CD4-positive, alpha-beta T cell treated with Interleukin-17A for 1 hour (primary cell): ENCODE measurements at regions not wholly inside any gene's neighbourhood (a gene's known extent, or its start where the extent isn't known, plus 50 kb on each side); places are given as distances from the start of the nearest gene placed in this dataset.
"Not testable (repeated sequence)": the region's sequence is repeated elsewhere in the genome, so short reads cannot be mapped to it uniquely, and the experiment has no call there.

Source experiments
- DNase-seq: peaks from one replicate; pipeline ENCODE4 v3.0.0-alpha.2; 2020

GRCh38 chr2:186306754-186307153, 179.3 kb upstream of the ZC3H15 start:
- DNase-seq, result no peak

DNA sequence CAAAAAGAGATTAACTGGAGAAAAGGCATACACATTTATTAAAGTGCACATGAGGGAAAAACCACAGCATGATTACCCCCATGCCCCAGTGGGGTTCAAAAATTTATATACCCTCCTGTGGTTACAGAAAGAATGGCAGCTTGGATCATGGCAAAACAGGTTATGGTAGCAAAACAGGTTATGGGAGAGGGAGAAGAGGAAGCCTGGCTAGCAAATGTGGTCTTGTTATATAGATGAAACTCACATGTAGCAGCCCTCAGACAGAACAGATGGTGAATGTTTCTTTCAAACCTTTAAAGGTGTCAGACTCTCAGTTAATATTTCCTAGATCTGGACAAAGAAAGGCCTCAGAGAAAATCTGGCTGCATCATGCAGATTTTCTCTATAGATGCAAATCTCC, 178.2 kb upstream of the ZC3H15 start:
- no peak for DNase-seq

DNA sequence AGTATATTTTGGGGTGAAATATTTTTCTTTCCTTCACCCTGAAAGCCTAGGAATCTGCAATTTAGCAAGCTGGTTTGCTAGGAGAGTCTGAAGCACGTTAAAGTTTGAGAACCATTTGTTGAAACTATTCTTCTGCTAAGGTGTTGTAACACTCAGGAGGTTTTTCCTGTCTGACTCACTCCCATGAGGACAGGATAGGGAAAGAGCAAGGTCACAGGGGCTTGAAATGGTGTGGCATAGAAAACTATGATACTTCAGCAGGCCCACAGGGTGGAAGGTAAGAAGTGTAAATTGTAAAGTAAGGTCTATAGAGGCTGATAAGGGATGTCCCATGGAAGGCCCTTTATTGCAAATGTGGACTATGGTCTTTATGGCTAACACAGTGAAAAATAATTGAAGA, 177.7 kb upstream of the ZC3H15 start:
- DNase-seq, result no peak

DNA sequence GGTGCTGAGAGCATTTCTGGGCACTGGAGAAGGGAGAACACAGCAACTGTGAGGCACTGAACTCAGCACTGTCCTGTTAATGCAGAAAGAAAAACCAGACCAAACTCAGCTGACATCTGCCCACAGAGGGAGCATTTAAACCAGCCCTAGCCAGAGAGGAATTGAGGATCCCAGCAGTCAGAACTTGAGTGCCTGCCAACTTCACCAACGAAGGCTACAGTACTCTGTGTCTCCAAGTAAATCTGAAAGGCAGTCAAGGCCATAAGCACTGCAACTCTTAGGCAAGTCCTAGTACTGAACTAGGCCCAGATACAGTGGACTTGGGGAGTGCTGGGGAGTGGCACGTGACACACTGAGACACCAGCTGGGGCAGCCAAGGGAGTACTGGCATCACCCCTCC, 176.2 kb upstream of the ZC3H15 start:
- no peak for DNase-seq

DNA sequence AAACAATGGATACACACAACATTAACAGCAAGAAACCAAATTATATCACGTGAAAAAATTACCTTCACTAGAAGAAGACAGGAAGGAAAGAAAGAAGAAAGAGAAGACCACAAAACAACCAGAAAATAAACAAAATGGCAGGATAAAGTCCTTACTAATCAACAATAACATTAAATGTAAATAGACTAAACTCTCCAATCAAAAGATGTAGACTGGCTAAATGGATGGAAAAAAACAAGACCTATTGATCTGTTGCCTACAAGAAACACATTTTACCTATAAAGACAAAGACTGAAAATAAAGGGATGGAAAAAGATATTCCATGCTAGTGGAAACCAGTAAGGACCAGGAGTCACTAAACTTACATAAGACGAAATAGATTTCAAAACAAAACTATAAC, 167.0 kb upstream of the ZC3H15 start:
- DNase-seq, result no peak

DNA sequence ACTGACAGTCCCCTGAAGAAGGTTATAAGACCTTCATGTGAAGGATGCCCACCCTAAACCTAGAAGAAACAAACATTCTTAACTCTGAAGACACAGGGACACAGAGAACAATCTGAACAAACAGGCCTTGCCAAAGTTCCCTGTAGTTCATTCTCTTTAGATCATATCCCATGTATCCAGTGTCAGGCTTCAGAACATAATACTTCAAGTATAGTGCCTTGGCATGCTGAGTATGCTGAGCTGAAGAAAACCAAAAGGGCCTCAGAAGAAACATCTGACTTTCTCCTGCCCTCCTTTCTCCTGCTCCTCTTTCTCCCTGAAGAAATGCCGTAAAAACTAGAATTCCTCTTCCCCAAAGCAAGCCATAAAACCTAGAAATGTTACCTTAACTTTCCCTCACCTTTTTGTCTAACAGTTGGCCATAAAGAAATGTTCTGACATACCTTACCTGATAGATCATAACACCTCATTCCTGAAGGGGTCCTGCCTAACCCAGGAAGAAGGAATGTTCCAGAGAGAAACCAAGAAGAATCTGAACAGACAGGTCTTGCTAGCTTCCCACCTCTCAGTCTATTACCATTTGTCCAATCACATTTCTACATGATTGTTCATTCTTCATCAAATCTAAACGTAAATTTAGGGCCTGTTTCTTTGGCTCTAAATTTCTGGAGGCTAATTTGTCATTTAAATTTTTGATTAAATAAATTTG, 160.1 kb upstream of the ZC3H15 start:
- DNase-seq, result no peak

DNA sequence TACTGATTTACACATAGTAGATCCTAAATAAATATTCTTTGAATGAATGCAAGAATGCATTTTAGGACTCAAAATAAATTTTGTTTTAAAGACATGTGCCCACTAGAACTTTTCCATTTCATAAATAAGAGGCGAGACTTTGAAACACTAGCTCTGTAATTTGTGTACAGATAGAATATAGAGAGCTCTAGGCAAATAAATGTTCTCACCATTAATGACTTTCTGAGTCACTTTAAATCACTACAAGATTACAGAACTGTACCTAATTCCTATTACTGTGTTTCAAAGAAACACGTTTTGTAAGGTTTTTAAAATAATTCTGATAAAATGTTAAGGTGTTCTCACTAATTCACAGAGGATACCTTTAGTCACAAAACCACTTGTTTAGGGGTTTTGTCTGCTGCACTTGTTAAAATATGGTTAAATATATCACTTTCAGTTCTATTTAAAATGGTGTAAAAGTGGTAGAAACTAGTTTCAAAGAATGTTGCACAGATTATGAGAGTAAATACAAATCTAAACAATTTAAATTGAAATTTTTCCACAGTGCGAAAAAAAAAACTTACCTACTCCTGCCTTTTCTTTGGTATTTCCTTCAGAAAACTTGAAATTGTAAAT, 158.7 kb upstream of the ZC3H15 start:
- DNase-seq, result no peak

GRCh38 chr2:186328838-186329237, 157.2 kb upstream of the ZC3H15 start:
- DNase-seq, result no peak

GRCh38 chr2:186330050-186330449, 156.0 kb upstream of the ZC3H15 start:
- DNase-seq, result no peak

DNA sequence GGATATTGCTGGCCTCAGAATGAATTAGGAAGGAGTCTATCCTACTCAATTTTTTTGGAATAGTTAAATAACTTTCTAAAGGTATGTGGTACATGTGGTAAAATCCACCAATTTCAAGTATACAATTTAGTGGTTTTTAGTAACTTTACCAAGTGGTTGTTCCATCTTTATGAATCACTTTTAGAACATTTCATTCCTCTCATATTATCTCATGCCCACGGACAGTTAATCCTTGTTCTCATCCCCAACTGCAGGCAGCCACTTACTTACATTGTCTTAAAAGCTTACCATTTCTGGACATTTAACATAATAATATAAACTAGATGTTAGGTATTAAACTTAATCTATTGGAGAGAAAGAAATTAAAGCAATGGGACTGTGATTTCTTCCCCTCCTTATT, 146.3 kb upstream of the ZC3H15 start:
- no peak for DNase-seq

DNA sequence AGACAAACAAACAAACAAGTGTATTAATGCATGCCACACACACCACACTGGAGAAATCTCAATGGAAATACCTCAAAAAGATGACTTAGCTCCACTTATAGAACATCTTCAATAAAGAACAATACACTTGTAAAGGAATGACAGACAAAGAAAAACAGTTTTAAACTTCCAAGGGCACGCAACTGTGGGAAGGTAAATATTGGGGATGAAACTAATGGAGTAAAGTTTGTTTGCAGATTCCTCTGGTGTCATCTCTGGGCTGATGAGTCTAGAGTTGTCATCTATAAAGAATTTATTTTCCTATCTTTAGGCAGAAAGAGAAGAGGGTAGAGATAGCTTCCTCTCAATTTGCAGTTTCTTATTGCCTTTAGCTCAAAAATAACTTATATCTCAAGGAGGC, 144.0 kb upstream of the ZC3H15 start:
- no peak for DNase-seq

DNA sequence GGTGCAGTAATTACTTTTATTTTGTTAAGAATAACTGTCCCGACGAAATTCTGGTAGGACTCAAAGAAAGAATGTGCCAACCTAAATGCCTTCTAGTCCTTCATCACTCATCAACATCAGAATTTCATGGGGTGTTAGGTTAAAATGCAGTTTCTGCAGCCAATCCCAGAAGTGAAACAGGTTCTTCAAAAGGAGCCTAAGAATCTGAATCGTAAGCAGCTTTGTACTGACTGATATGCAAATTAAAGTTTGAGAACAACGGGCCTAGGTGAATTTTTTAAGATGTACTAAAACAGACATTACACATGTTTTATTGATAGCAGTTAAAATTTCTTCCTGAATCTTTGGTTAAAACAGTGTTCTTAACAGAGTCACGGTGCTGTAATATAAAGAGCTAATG, 140.3 kb upstream of the ZC3H15 start:
- DNase-seq, result no peak

- DNase-seq, result no peak
Observed at GRCh38 chr2:186346216-186346615, 139.8 kb upstream of the ZC3H15 start.

DNA sequence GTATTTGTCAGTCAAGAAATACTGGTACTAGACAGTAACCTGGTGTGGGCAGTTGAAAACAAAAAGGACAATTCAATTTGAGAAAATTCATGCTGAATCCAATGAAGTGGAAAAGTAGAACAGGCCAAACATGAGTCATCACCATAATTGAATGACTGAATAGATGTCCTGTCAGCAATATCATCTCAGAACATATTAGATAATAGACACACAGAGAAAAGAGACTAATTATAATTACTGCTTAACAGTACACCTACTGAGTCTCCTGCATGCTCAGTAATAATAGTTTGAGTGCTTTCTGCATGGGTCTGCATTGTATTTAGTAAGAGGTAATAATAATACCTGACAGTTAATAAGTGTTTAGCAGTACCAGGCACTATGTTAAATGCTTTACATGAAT, 138.6 kb upstream of the ZC3H15 start:
- DNase-seq, result no peak

- DNase-seq, result no peak
Observed at GRCh38 chr2:186348200-186348599, 137.9 kb upstream of the ZC3H15 start.

- no peak for DNase-seq
Observed at GRCh38 chr2:186349508-186349907, 136.6 kb upstream of the ZC3H15 start.

GRCh38 chr2:186354160-186354559, 131.9 kb upstream of the ZC3H15 start:
- DNase-seq, result not testable (repeated sequence)

- DNase-seq, result no peak
Observed at GRCh38 chr2:186365406-186365805, 120.7 kb upstream of the ZC3H15 start.

DNA sequence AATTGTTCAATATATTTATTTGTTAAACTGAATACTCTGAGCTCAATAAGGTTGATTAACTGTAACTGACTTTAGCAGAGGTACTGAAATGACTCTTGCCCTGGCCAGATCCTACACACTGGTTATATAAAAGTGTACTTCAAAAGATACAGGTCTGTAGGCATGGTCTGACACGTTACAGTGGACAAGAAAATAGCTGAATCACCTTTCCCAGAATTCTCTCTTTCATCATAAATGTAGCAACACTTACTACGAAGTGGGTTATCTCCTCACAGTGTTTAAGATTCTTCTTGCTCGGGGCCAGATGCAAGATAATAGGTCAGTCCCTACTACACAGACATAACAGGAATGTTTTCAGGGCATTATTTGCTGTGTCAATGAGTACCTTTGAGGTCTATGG, 107.0 kb upstream of the ZC3H15 start:
- no peak for DNase-seq

DNA sequence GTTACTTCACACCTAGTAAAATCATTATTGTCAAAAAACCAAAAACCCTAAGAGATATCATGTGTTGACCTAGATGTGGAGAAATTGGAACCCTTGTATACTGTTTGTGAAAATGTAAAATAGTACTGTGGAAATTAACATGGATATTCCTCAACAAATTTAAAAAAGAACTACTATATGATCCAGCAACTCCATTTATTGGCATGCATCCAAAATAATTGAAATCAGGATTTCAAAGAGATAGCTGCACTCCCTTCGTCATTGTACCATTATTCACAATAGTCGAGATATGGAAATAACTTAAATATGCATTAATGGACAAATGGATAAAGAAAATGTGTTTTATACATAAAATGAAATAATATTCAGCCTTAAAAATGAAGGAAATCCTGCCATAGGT, 105.3 kb upstream of the ZC3H15 start:
- DNase-seq, result no peak

GRCh38 chr2:186381573-186381972, 104.5 kb upstream of the ZC3H15 start:
- DNase-seq, result no peak

DNA sequence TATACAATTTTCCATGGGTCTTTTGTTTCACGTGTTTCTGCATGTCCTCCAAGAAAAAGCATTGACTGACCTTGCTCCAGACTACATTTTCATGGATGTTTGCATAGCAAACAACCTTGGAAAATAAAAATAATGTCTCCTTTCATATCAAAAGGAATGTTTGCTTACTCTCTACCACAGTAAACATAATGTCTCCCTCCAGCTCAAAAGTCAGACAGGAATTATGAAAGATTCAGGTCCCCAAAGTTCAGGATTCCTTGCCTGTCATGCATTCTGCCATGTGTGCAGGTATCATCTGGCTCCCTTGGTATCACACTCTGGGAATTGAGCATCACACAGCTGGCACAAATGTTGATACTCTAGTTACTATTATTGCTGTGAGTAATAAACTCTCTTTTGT, 103.1 kb upstream of the ZC3H15 start:
- DNase-seq, result no peak

GRCh38 chr2:186384226-186384625, 101.8 kb upstream of the ZC3H15 start:
- DNase-seq, result no peak

DNA sequence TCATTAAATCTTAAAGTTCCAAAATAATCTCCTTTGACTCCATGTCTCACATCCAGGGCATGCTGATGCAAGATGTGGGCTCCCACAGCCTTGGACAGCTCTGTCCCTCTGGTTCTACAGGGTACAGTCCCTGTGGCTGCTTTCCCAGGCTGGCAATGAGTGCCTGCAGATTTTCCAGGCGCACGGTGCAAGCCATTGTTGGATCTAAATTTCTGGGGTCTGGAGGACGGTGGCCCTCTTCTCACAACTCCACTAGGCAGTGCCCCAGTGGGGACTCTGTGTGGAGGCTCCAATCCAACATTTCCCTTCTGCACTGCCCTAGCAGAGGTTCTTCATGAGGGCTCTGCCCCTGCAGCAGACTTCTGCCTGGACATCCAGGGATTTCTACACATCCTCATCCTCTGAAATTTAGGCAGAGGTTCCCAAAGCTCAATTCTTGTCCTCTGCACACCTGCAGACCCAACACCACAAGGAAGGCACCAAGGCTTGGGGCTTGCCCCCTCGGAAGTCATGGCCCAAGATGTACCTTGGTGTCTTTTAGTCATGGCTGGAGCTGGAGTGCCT, 100.3 kb upstream of the ZC3H15 start:
- DNase-seq, result not testable (repeated sequence)
